ENCODE measurements at regions not wholly inside any gene's neighbourhood (a gene's known extent, or its start where the extent isn't known, plus 50 kb on each side); places are given as distances from the start of the nearest gene placed in this dataset.
"Not testable (repeated sequence)": the region's sequence is repeated elsewhere in the genome, so short reads cannot be mapped to it uniquely, and the experiment has no call there.

GRCh38 chr12:124217508-124218242 is 77.2 kb upstream of the RFLNA start:
- H3K4me3 Mint-ChIP-seq, result no peak overlapping the region
- H3K27me3 Mint-ChIP-seq, result peaks cover 7% of the 10 kb centered on the region
- peaks cover 15% of the 10 kb centered on the region for H3K9me3 Mint-ChIP-seq
- peaks cover 5% of the 10 kb centered on the region for H3K36me3 Mint-ChIP-seq
- DNase-seq, result no peak
- H3K27ac Mint-ChIP-seq, result no peak overlapping the region
- peaks cover 3% of the 10 kb centered on the region for H3K4me1 Mint-ChIP-seq

GRCh38 chr12:124218243-124218560 is 76.7 kb upstream of the RFLNA start:
- peaks cover 4% of the 10 kb centered on the region for H3K4me1 Mint-ChIP-seq
- no peak for DNase-seq
- H3K27ac Mint-ChIP-seq, result no peak overlapping the region
- peaks cover 9% of the 10 kb centered on the region for H3K27me3 Mint-ChIP-seq
- H3K36me3 Mint-ChIP-seq, result peaks cover 5% of the 10 kb centered on the region
- H3K9me3 Mint-ChIP-seq, result peaks cover 15% of the 10 kb centered on the region
- H3K4me3 Mint-ChIP-seq, result no peak overlapping the region

- H3K9me3 Mint-ChIP-seq, result peaks cover 12% of the 10 kb centered on the region
- peaks cover 14% of the 10 kb centered on the region for H3K27me3 Mint-ChIP-seq
- not testable (repeated sequence) for H3K27ac Mint-ChIP-seq, H3K4me1 Mint-ChIP-seq, DNase-seq, H3K4me3 Mint-ChIP-seq, H3K36me3 Mint-ChIP-seq
These were observed 76.2 kb upstream of the RFLNA start for GRCh38 chr12:124218650-124219049.

- Mint-ChIP-seq H3K27me3 (peaks cover 36% of the 10 kb centered on the region), H3K4me3 (no peak overlapping the region), H3K27ac (no peak overlapping the region), H3K36me3 (no peaks in the 10 kb centered on the region), H3K4me1 (peaks cover 14% of the 10 kb centered on the region), H3K9me3 (no peaks in the 10 kb centered on the region)
- DNase-seq, result no peak
These were observed 72.3 kb upstream of the RFLNA start for GRCh38 chr12:124222368-124223245.

GRCh38 chr12:124223733-124224138 is 71.2 kb upstream of the RFLNA start:
- peaks cover 13% of the 10 kb centered on the region for H3K4me1 Mint-ChIP-seq
- H3K4me3 Mint-ChIP-seq, H3K36me3 Mint-ChIP-seq, H3K27ac Mint-ChIP-seq, H3K9me3 Mint-ChIP-seq: not testable (repeated sequence)
- peaks cover 44% of the 10 kb centered on the region for H3K27me3 Mint-ChIP-seq
- peak; percentile 30 for DNase-seq

GRCh38 chr12:124224535-124225110 is 70.3 kb upstream of the RFLNA start:
- no peaks in the 10 kb centered on the region for H3K36me3 Mint-ChIP-seq
- H3K4me1 Mint-ChIP-seq, result peaks cover 13% of the 10 kb centered on the region
- no peak overlapping the region for H3K4me3 Mint-ChIP-seq
- H3K9me3 Mint-ChIP-seq, result no peaks in the 10 kb centered on the region
- no peak for DNase-seq
- H3K27me3 Mint-ChIP-seq, result peaks cover 44% of the 10 kb centered on the region
- H3K27ac Mint-ChIP-seq, result no peak overlapping the region

- DNase-seq, result no peak
- no peaks in the 10 kb centered on the region for H3K9me3 Mint-ChIP-seq
- peaks cover 44% of the 10 kb centered on the region for H3K27me3 Mint-ChIP-seq
- H3K4me1 Mint-ChIP-seq, result peaks cover 13% of the 10 kb centered on the region
- no peak overlapping the region for H3K27ac Mint-ChIP-seq
- no peak overlapping the region for H3K4me3 Mint-ChIP-seq
- H3K36me3 Mint-ChIP-seq, result no peaks in the 10 kb centered on the region
These were observed 69.2 kb upstream of the RFLNA start for GRCh38 chr12:124225730-124226129.

- Mint-ChIP-seq H3K27me3 (peaks cover 35% of the 10 kb centered on the region), H3K4me3 (no peak overlapping the region), H3K4me1 (peaks cover 13% of the 10 kb centered on the region), H3K27ac (no peak overlapping the region), H3K36me3 (no peaks in the 10 kb centered on the region), H3K9me3 (peaks cover 5% of the 10 kb centered on the region)
- DNase-seq, result peak; percentile 19
These were observed 66.8 kb upstream of the RFLNA start for GRCh38 chr12:124227951-124228711.

GRCh38 chr12:124229520-124229919 is 65.4 kb upstream of the RFLNA start:
- Mint-ChIP-seq H3K27me3 (peaks cover 29% of the 10 kb centered on the region), H3K4me3 (no peak overlapping the region), H3K36me3 (no peaks in the 10 kb centered on the region), H3K27ac (no peak overlapping the region), H3K9me3 (peaks cover 5% of the 10 kb centered on the region), H3K4me1 (peaks cover 2% of the 10 kb centered on the region)
- DNase-seq, result no peak

GRCh38 chr12:124230117-124230757 is 64.7 kb upstream of the RFLNA start:
- Mint-ChIP-seq H3K27ac (no peak overlapping the region), H3K4me3 (no peak overlapping the region), H3K4me1 (peaks cover 2% of the 10 kb centered on the region), H3K27me3 (peaks cover 24% of the 10 kb centered on the region), H3K9me3 (peaks cover 8% of the 10 kb centered on the region), H3K36me3 (no peaks in the 10 kb centered on the region)
- no peak for DNase-seq

- Mint-ChIP-seq H3K36me3 (no peaks in the 10 kb centered on the region), H3K27me3 (peaks cover 19% of the 10 kb centered on the region)
These were observed 64.1 kb upstream of the RFLNA start for GRCh38 chr12:124230789-124231188.

GRCh38 chr12:124231980-124232653 is 62.8 kb upstream of the RFLNA start:
- no peak for DNase-seq
- Mint-ChIP-seq H3K36me3 (no peaks in the 10 kb centered on the region), H3K9me3 (peaks cover 8% of the 10 kb centered on the region), H3K27ac (no peak overlapping the region), H3K4me1 (peaks cover 2% of the 10 kb centered on the region), H3K27me3 (peaks cover 13% of the 10 kb centered on the region), H3K4me3 (no peak overlapping the region)

More at GRCh38 chr12:124230789-124231188, 64.1 kb upstream of the RFLNA start:
- H3K4me1 Mint-ChIP-seq, result peaks cover 2% of the 10 kb centered on the region
- no peak overlapping the region for H3K4me3 Mint-ChIP-seq
- H3K27ac Mint-ChIP-seq, result no peak overlapping the region
- DNase-seq, result no peak
- peaks cover 8% of the 10 kb centered on the region for H3K9me3 Mint-ChIP-seq

- Mint-ChIP-seq H3K9me3 (peaks cover 8% of the 10 kb centered on the region), H3K27ac (no peak overlapping the region), H3K27me3 (peaks cover 8% of the 10 kb centered on the region), H3K4me1 (peaks cover 2% of the 10 kb centered on the region), H3K4me3 (no peak overlapping the region), H3K36me3 (no peaks in the 10 kb centered on the region)
- DNase-seq, result no peak
These were observed 62.3 kb upstream of the RFLNA start for GRCh38 chr12:124232654-124232987.
